Uterus (tissue), 3 donors: ENCODE measurements at regions not wholly inside any gene's neighbourhood (a gene's known extent, or its start where the extent isn't known, plus 50 kb on each side); places are given as distances from the start of the nearest gene placed in this dataset.
A peak's percentile ranks its signal among the peaks of the same experiment; 100 is the strongest.

Experiments used
- DNase-seq, 2 donors: peaks; one replicate each; pipeline ENCODE4 v3.0.0-alpha.2; 2019 to 2020
- H3K27ac ChIP-seq, 2 donors: fragments of 200-600 bp; sonication (generic); 1 replicate in 1 of 2; 2 replicates in 1 of 2; pipeline ENCODE4 v1.5.1; 2016 to 2018
- H3K27me3 ChIP-seq, 2 donors: fragments of 200-600 bp; sonication (generic); one replicate each; pipeline ENCODE4 v1.5.1; 2018 to 2019; ENCODE audit warnings: control low read depth in 1 of 2
- H3K36me3 ChIP-seq, 2 donors: fragments of 200-600 bp; sonication (generic); one replicate each; pipeline ENCODE4 v1.5.1; 2019; ENCODE audit warnings: control low read depth in 1 of 2
- H3K4me1 ChIP-seq, 2 donors: fragments of 200-600 bp; sonication (generic); one replicate each; pipeline ENCODE4 v1.5.1; 2018 to 2019; ENCODE audit warnings: control low read depth in 1 of 2
- H3K4me3 ChIP-seq, 2 donors: fragments of 200-600 bp; sonication (generic); 1 replicate in 1 of 2; 2 replicates in 1 of 2; pipeline ENCODE4 v1.5.1; 2018 to 2019; ENCODE audit warnings: mild to moderate bottlenecking in 1 of 2
- H3K9me3 ChIP-seq, 2 donors: fragments of 200-600 bp; sonication (generic); one replicate each; pipeline ENCODE4 v1.5.1; 2019; ENCODE audit warnings: control low read depth in 1 of 2
- POLR2A ChIP-seq, 2 donors: fragments of 450-650 bp; IDR thresholded peaks; one replicate each; pipeline ENCODE4 v1.6.1; 2016; ENCODE audit warnings: antibody characterized with exemption in 2 of 2, mild to moderate bottlenecking in 1 of 2, moderate library complexity in 1 of 2
- intact Hi-C: fragments of 100-400 bp; cut with DNase I; formaldehyde crosslinking; loops from one replicate; pipeline ENCODE4 v1.15.1; 2023; ENCODE audit warnings: low total_unique reads
- TF ChIP-seq, protein P1 (sequence below), 4 experiments: fragments of 200-600 bp in 2 of 4; fragments of 450-650 bp in 2 of 4; sonication (generic) in 2 of 4; IDR thresholded peaks; one replicate each; pipeline ENCODE4 v1.5.1; 2016 to 2019; ENCODE audit warnings: antibody characterized with exemption in 4 of 4, mild to moderate bottlenecking in 2 of 4, moderate library complexity in 1 of 4
- donor health status: DM: yes; HTN: yes; CAD: no.

DNA sequence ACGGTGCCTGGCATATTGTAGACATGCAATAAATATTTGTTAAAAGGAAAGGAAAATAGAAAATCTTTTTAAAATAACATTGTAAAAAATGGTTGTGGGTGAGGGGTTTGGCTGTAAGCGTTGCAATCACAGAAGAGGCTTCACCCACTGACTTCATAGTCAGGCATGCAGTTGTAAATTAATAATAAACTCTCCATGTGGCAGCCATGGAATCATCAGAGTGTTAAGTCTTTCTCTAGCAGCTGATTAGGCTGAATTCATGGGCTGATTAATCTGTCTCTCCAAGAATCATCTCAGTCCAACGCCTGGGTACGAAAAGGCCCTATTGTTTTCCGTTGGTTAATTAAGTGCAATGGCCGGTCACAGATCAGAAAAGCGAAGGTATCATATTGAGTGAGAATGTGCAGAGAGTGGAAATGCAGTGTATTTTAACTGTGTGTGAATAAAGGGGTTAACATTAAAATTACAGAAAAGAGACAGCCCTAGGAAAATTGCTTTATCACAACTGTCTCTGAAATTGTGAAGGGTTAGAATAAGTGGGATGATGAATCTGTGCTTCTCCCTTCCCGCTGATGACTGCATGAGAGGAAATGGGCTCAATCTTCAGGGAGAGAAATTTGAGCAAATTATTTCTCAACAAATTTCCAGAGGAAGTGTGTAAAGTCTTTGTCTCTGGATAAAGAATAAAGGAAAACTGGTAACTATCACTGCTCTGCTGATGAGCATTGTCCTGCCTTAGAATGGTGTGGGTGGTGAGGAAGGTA lies 269.0 kb downstream of the FAM76B start:
- intact Hi-C loops: no loop called here
- no peaks in the 10 kb centered on the region for H3K4me1 ChIP-seq
- no peak for DNase-seq
- H3K27ac ChIP-seq: no peak overlapping the region
- no peaks in the 10 kb centered on the region for H3K36me3 ChIP-seq
- no peaks in the 10 kb centered on the region for H3K9me3 ChIP-seq
- TF ChIP-seq POLR2A (IDR thresholded peaks at IDR 0.05): no peak
- TF ChIP-seq, protein P1, sequence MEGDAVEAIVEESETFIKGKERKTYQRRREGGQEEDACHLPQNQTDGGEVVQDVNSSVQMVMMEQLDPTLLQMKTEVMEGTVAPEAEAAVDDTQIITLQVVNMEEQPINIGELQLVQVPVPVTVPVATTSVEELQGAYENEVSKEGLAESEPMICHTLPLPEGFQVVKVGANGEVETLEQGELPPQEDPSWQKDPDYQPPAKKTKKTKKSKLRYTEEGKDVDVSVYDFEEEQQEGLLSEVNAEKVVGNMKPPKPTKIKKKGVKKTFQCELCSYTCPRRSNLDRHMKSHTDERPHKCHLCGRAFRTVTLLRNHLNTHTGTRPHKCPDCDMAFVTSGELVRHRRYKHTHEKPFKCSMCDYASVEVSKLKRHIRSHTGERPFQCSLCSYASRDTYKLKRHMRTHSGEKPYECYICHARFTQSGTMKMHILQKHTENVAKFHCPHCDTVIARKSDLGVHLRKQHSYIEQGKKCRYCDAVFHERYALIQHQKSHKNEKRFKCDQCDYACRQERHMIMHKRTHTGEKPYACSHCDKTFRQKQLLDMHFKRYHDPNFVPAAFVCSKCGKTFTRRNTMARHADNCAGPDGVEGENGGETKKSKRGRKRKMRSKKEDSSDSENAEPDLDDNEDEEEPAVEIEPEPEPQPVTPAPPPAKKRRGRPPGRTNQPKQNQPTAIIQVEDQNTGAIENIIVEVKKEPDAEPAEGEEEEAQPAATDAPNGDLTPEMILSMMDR (IDR thresholded peaks at IDR 0.05): no peak
- H3K27me3 ChIP-seq: no peaks in the 10 kb centered on the region
- H3K4me3 ChIP-seq: no peak overlapping the region

DNA sequence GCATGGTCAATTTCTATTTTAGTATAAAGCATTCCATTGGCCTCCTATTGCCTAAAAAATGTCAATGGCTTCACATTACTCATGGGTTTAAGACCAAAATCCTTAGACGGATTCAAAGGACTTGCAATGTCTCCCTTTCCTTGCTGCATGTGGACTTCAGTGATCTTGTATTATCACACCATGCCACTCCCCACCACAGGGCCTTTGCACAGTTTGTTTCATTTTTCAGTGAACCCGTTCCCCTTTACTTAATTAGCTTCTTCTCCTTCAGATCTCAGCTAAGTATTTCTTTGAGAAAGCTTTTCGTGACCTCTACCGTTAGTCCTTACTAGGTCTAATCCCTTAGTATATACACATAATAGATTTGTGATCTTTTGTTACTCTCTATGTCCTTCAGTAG lies 269.7 kb downstream of the FAM76B start:
- Histone ChIP-seq H3K4me1 (no peaks in the 10 kb centered on the region), H3K27ac (no peak overlapping the region), H3K4me3 (no peak overlapping the region), H3K27me3 (no peaks in the 10 kb centered on the region), H3K36me3 (no peaks in the 10 kb centered on the region), H3K9me3 (no peaks in the 10 kb centered on the region)
- DNase-seq: no peak
- intact Hi-C loops: no loop called here
- TF ChIP-seq, protein P1 (IDR thresholded peaks at IDR 0.05): no peak
- no peak for TF ChIP-seq POLR2A (IDR thresholded peaks at IDR 0.05)

DNA sequence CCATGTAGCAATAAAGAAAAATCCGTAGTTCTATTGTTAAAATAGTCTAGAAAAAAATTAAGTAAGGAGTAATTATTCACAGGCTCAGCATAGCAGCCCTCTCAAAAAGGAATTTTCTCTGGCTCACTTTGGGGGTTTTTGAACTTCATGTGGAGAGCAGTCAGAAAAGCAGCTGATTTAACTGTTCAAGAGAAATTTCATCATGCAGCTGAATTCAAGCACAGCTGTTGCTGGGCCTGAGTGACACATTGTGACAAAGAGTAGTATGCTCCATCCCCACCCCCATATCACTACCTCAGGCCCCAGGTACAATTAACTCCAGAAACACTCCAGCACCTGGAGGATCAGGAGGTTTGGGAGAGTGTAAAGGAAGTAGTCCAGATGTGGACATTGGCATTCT lies 272.1 kb downstream of the FAM76B start:
- H3K4me3 ChIP-seq: no peak overlapping the region
- H3K9me3 ChIP-seq: no peaks in the 10 kb centered on the region
- H3K27ac ChIP-seq: no peak overlapping the region
- intact Hi-C loops: no loop called here
- TF ChIP-seq, protein P1 (IDR thresholded peaks at IDR 0.05): no peak
- no peak for TF ChIP-seq POLR2A (IDR thresholded peaks at IDR 0.05)
- no peaks in the 10 kb centered on the region for H3K36me3 ChIP-seq
- DNase-seq: no peak
- H3K4me1 ChIP-seq: peaks cover 0 to 13% of the 10 kb centered on the region in 2 donors
- no peaks in the 10 kb centered on the region for H3K27me3 ChIP-seq

DNA sequence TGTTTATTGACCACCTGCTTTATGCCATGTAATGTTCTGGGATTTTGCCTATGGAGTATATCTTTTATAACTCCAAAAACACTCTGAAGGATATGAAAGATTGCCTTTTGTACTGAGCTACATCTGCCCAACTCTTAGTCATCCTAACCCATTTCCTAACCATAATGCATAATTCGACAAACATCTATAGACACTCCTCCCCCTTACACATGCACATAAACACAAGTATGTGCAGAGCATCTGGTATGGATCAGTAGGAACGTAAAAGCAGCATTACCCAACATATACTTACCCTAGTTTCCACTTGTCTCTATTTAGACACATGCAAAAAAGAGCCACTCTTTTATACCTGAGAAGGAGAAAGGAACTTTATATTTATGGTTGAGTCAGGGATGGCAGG lies 272.8 kb downstream of the FAM76B start:
- intact Hi-C loops: no loop called here
- Histone ChIP-seq H3K9me3 (no peaks in the 10 kb centered on the region), H3K27me3 (no peaks in the 10 kb centered on the region), H3K4me1 (peaks cover 0 to 13% of the 10 kb centered on the region in 2 donors), H3K36me3 (no peaks in the 10 kb centered on the region), H3K4me3 (no peak overlapping the region), H3K27ac (no peak overlapping the region)
- DNase-seq: no peak
- TF ChIP-seq, protein P1 (IDR thresholded peaks at IDR 0.05): no peak

DNA sequence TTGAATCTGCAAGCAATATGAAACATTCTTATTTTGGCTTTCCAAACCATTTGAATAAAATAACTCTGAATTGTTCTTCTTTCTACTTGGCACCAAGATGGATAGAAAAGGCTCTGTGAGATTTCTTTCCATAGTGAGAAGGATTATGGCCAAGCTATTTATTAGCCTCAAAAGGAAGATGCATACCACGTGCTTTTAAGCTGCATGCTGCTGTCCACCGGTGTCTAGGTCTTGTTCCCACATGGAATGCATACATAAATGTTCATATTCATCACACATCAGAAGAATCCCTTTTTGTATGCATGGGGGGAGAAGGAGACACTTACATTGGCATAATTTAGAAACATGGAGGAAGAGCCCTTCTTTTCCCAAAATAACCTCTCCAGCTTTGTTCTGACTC lies 273.4 kb downstream of the FAM76B start:
- DNase-seq: no peak
- H3K36me3 ChIP-seq: no peaks in the 10 kb centered on the region
- peaks cover 0 to 13% of the 10 kb centered on the region in 2 donors for H3K4me1 ChIP-seq
- H3K27ac ChIP-seq: peak overlapping the region in 1 of 2 donors; percentile 83
- intact Hi-C loops: no loop called here
- no peaks in the 10 kb centered on the region for H3K27me3 ChIP-seq
- no peak for TF ChIP-seq POLR2A (IDR thresholded peaks at IDR 0.05)
- TF ChIP-seq, protein P1 (IDR thresholded peaks at IDR 0.05): no peak
- H3K9me3 ChIP-seq: no peaks in the 10 kb centered on the region
- no peak overlapping the region for H3K4me3 ChIP-seq
